Breast epithelium (tissue), 4 donors: ENCODE measurements at regions not wholly inside any gene's neighbourhood (a gene's known extent, or its start where the extent isn't known, plus 50 kb on each side); places are given as distances from the start of the nearest gene placed in this dataset.

Experiments
- DNase-seq, 2 donors: peaks; one replicate each; pipeline ENCODE4 v3.0.0-alpha.2; 2019; ENCODE audit warnings: low spot score in 2 of 2
- H3K27ac ChIP-seq, 2 donors: fragments of 200-600 bp; sonication (generic) in 1 of 2; one replicate each; pipeline ENCODE4 v1.5.1; 2016 to 2019; ENCODE audit warnings: mild to moderate bottlenecking in 1 of 2
- H3K27me3 ChIP-seq, 2 donors: fragments of 200-600 bp; sonication (generic) in 1 of 2; one replicate each; pipeline versions ENCODE4 v1.5.1 to v1.6.0; 2017 to 2019; ENCODE audit warnings: control low read depth in 1 of 2, mild to moderate bottlenecking in 1 of 2
- H3K36me3 ChIP-seq: fragments of 200-600 bp; one replicate; pipeline ENCODE4 v1.5.1; 2019
- H3K4me1 ChIP-seq, 2 donors: fragments of 200-600 bp; sonication (generic); one replicate each; pipeline ENCODE4 v1.5.1; 2016 to 2019; ENCODE audit warnings: control low read depth in 1 of 2
- H3K4me3 ChIP-seq, 3 donors: fragments of 200-600 bp; sonication (generic); 1 replicate in 2 of 3; 2 replicates in 1 of 3; pipeline ENCODE4 v1.5.1; 2016 to 2019; ENCODE audit warnings: mild to moderate bottlenecking in 3 of 3, moderate library complexity in 2 of 3
- H3K9me3 ChIP-seq, 2 donors: fragments of 200-600 bp; sonication (generic) in 1 of 2; one replicate each; pipeline ENCODE4 v1.5.1; 2016 to 2019; ENCODE audit warnings: control low read depth in 1 of 2
- POLR2A ChIP-seq: fragments of 450-650 bp; IDR thresholded peaks from one replicate; pipeline ENCODE4 v1.6.1; 2016; ENCODE audit warnings: antibody characterized with exemption, mild to moderate bottlenecking, moderate library complexity
- POLR2AphosphoS5 ChIP-seq, 3 donors: sonication (generic); formaldehyde crosslinking; IDR thresholded peaks; one replicate each; pipeline ENCODE4 v1.6.1; 2017; ENCODE audit warnings: antibody characterized with exemption in 3 of 3
- intact Hi-C: fragments of 100-400 bp; cut with DNase I; formaldehyde crosslinking; loops from one replicate; pipeline ENCODE4 v1.15.1; 2023; ENCODE audit warnings: low total_unique reads
- TF ChIP-seq, protein P1 (sequence below), 3 donors: fragments of 450-650 bp; IDR thresholded peaks; one replicate each; pipeline ENCODE4 v1.5.1; 2016 to 2017; ENCODE audit warnings: antibody characterized with exemption in 3 of 3, mild to moderate bottlenecking in 3 of 3, moderate library complexity in 3 of 3

DNA sequence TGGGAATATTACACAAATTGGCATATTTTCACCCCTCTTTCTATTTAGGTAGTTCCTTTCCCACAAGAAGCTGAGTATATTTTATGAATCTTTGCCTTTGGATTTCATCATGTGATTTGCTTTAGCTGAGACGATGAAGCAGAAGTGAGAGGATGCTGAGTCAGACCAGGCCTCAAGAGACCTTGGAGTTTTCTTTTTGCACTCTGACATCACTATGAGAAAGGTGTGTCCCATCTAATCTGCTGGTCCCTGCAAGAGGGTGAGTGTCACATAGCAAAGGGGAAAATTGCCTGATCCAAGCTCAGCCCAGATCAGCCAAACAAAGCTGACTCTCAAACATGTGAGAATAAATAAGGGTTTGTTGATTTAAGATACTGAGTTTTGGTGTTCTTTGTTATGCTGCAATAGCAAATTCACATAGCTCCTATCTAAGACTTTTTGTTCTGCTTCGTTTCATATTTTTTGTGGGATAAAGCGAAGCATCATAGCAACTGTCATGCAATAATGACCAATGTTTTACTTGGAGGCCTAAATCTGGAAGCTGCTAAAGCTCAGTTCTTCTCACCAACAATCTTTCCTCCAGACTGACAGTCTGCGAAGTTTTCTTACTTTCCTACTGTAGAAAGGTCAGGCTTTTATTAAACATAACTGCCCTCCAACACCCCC is 176.9 kb downstream of the PDHA2 start:
- no peak for TF ChIP-seq POLR2A
- TF ChIP-seq, protein P1, sequence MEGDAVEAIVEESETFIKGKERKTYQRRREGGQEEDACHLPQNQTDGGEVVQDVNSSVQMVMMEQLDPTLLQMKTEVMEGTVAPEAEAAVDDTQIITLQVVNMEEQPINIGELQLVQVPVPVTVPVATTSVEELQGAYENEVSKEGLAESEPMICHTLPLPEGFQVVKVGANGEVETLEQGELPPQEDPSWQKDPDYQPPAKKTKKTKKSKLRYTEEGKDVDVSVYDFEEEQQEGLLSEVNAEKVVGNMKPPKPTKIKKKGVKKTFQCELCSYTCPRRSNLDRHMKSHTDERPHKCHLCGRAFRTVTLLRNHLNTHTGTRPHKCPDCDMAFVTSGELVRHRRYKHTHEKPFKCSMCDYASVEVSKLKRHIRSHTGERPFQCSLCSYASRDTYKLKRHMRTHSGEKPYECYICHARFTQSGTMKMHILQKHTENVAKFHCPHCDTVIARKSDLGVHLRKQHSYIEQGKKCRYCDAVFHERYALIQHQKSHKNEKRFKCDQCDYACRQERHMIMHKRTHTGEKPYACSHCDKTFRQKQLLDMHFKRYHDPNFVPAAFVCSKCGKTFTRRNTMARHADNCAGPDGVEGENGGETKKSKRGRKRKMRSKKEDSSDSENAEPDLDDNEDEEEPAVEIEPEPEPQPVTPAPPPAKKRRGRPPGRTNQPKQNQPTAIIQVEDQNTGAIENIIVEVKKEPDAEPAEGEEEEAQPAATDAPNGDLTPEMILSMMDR (IDR thresholded peaks at IDR 0.05): no peak
- TF ChIP-seq POLR2AphosphoS5 (IDR thresholded peaks at IDR 0.05): no peak
- no peak for DNase-seq
- Histone ChIP-seq H3K36me3 (no peaks in the 10 kb centered on the region), H3K4me1 (no peaks in the 10 kb centered on the region), H3K9me3 (no peaks in the 10 kb centered on the region), H3K27ac (no peak overlapping the region), H3K4me3 (no peak overlapping the region), H3K27me3 (no peaks in the 10 kb centered on the region)
- intact Hi-C loops: no loop called here

DNA sequence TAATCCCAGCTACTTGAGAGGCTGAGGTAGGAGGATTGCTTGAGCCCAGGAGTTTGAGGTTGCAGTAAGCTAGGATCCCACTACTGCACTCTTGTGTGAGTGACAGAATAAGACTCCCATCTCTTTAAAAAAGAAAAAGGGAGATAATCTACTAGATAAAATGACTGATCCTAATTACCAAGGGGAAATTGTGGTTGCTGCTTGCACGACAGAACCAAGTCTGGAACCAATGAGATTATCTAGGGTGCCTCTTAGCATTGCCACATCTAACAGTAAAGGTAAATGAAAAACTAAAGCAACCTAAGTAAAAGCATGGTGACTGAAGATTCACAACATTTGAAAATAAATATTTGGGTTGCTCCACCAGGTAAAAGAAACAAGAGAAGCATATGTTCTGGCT is 185.1 kb downstream of the PDHA2 start:
- TF ChIP-seq, protein P1 (IDR thresholded peaks at IDR 0.05): no peak
- TF ChIP-seq POLR2A: no peak
- TF ChIP-seq POLR2AphosphoS5 (IDR thresholded peaks at IDR 0.05): no peak
- Histone ChIP-seq H3K36me3 (no peaks in the 10 kb centered on the region), H3K9me3 (no peaks in the 10 kb centered on the region), H3K27me3 (no peaks in the 10 kb centered on the region), H3K4me3 (no peak overlapping the region), H3K4me1 (no peaks in the 10 kb centered on the region), H3K27ac (no peak overlapping the region)
- intact Hi-C loops: no loop called here
- no peak for DNase-seq

DNA sequence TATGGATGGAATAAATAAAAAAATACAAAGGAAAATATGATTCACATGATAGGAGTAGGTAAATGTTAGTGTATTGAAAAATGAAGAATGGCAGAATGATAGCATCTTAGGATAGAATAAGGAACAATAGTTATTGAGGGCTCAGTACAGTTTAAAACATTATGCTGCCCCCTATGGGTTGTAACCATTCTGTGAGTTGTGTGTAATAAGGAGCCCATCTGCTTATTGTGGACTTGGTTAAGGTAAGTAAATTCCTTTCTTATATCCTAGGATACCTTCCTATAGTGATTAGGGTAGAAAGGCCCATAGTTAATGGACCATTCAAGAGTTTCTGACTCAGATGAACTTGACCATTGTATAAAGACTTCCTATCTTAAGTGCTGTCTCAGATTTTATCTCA is 195.8 kb downstream of the PDHA2 start:
- H3K9me3 ChIP-seq: no peaks in the 10 kb centered on the region
- H3K4me1 ChIP-seq: no peaks in the 10 kb centered on the region
- TF ChIP-seq, protein P1 (IDR thresholded peaks at IDR 0.05): no peak
- TF ChIP-seq POLR2A (no peak), POLR2AphosphoS5 (IDR thresholded peaks at IDR 0.05) (no peak)
- no peak for DNase-seq
- intact Hi-C loops: no loop called here
- no peak overlapping the region for H3K4me3 ChIP-seq
- H3K27me3 ChIP-seq: no peaks in the 10 kb centered on the region
- no peak overlapping the region for H3K27ac ChIP-seq
- H3K36me3 ChIP-seq: no peaks in the 10 kb centered on the region

DNA sequence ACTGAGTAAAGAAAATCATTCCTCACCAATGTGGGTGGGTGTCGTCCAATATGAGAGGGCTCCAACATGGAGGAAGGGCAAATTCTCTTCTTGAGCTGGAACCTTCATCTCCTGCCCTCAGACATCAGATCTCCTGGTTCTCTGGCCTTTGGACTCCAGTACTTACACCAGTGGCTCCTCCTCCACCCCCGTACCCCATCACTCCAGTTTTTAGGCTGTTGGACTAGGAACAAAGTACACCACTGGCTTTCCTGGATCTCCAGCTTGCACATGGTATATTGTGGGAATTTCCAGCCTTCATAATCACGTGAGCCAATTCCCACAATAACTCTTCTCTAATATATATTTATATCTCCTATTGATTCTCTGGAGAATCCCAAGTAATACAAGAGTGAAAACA is 196.9 kb downstream of the PDHA2 start:
- no peak for DNase-seq
- H3K9me3 ChIP-seq: no peaks in the 10 kb centered on the region
- no peaks in the 10 kb centered on the region for H3K4me1 ChIP-seq
- no peak overlapping the region for H3K27ac ChIP-seq
- intact Hi-C loops: no loop called here
- TF ChIP-seq POLR2A (no peak), POLR2AphosphoS5 (IDR thresholded peaks at IDR 0.05) (no peak)
- TF ChIP-seq, protein P1 (IDR thresholded peaks at IDR 0.05): no peak
- H3K27me3 ChIP-seq: no peaks in the 10 kb centered on the region
- no peaks in the 10 kb centered on the region for H3K36me3 ChIP-seq
- H3K4me3 ChIP-seq: no peak overlapping the region

DNA sequence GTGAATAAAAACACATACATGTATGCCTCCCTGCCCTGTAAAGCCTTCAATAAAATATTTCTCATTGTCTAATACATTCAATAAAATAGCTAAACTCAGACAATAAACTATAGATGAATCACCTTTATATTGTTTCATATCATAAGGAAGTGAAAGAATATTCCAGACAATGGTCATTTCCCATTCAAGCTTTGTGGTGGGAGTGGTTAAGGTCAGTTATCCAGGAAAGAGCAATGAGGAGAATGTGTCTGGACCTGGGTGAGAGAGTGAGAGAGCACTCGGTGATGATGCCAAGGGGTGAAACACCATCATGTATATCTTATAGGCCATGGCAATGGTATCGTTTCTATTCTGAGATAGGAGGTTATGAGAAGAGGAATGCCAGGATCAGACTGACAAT is 197.8 kb downstream of the PDHA2 start:
- TF ChIP-seq, protein P1 (IDR thresholded peaks at IDR 0.05): no peak
- no peak for TF ChIP-seq POLR2AphosphoS5 (IDR thresholded peaks at IDR 0.05)
- no peak for TF ChIP-seq POLR2A
- Histone ChIP-seq H3K27me3 (no peaks in the 10 kb centered on the region), H3K4me1 (no peaks in the 10 kb centered on the region), H3K27ac (no peak overlapping the region), H3K36me3 (no peaks in the 10 kb centered on the region), H3K9me3 (no peaks in the 10 kb centered on the region), H3K4me3 (no peak overlapping the region)
- intact Hi-C loops: no loop called here
- no peak for DNase-seq
